Sigmoid colon (tissue), 6 donors: ENCODE measurements at regions not wholly inside any gene's neighbourhood (a gene's known extent, or its start where the extent isn't known, plus 50 kb on each side); places are given as distances from the start of the nearest gene placed in this dataset.

Experiments used
- DNase-seq: peaks from one replicate; pipeline ENCODE4 v3.0.0-alpha.2; 2019
- H3K27ac ChIP-seq, 4 donors: fragments of 200-600 bp; sonication (generic); one replicate each; pipeline ENCODE4 v1.5.1; 2016 to 2019; ENCODE audit warnings: mild to moderate bottlenecking in 1 of 4
- H3K27me3 ChIP-seq, 3 donors: fragments of 200-600 bp; sonication (generic); one replicate each; pipeline ENCODE4 v1.5.1; 2019; ENCODE audit warnings: mild to moderate bottlenecking in 1 of 3
- H3K36me3 ChIP-seq, 4 donors: fragments of 200-600 bp; sonication (generic); one replicate each; pipeline ENCODE4 v1.5.1; 2016 to 2019
- H3K4me1 ChIP-seq, 4 donors: fragments of 200-600 bp; sonication (generic); one replicate each; pipeline ENCODE4 v1.5.1; 2017 to 2019
- H3K4me3 ChIP-seq, 4 donors: fragments of 200-600 bp; sonication (generic); one replicate each; pipeline ENCODE4 v1.5.1; 2017 to 2019; ENCODE audit warnings: mild to moderate bottlenecking in 2 of 4, moderate library complexity in 1 of 4
- H3K9me3 ChIP-seq, 4 donors: fragments of 200-600 bp in 3 of 4; sonication (generic) in 3 of 4; one replicate each; pipeline versions ENCODE4 v1.5.1 to v1.6.1; 2013 to 2019
- EP300 ChIP-seq, 4 donors: sonication (generic); formaldehyde crosslinking; IDR thresholded peaks; one replicate each; pipeline ENCODE4 v1.6.1; 2017; ENCODE audit warnings: antibody characterized with exemption in 4 of 4
- POLR2A ChIP-seq, 2 donors: fragments of 450-650 bp; IDR thresholded peaks; one replicate each; pipeline ENCODE4 v1.6.1; 2016; ENCODE audit warnings: antibody characterized with exemption in 2 of 2, mild to moderate bottlenecking in 2 of 2, moderate library complexity in 2 of 2
- POLR2AphosphoS5 ChIP-seq, 4 donors: sonication (generic); formaldehyde crosslinking; IDR thresholded peaks; one replicate each; pipeline ENCODE4 v1.6.1; 2017; ENCODE audit warnings: antibody characterized with exemption in 4 of 4
- WGBS, 2 donors: extraction: QIAGEN DNeasy Blood & Tissue Kit; methylation state at CpG; one replicate each; pipeline ENCODE4 v1.1.7; 2013; 5-methylcytosine and 5-hydroxymethylcytosine counted together
- intact Hi-C: fragments of 100-400 bp; cut with DNase I; formaldehyde crosslinking; loops from one replicate; pipeline ENCODE4 v1.15.1; 2023
- TF ChIP-seq, protein P1 (sequence below), 4 experiments: fragments of 450-650 bp in 3 of 4; fragments of 200-600 bp in 1 of 4; IDR thresholded peaks; one replicate each; pipeline ENCODE4 v1.5.1; 2016 to 2019; ENCODE audit warnings: antibody characterized with exemption in 4 of 4, mild to moderate bottlenecking in 3 of 4, moderate library complexity in 2 of 4
- donor health status: healthy with polysubstance abuse.
- donor health status: healthy.

DNA sequence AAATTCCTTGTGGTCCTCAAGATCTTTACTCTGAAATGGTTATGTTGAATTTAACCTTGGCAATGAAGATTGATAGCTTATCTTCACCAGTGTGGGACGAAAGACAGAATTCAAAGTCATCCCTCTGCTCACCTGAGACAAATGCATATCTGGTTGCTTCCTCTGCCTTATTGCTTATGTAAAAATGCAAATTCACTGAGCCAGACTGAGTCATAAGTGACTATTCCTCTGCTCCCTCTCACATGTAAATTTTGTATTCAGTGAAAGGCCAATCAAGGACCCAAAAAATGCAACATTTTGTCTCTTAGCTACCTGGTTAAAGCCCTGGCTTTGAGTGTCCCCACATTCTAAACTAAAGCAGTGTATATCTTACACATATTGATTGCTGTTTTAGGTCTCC, 593.1 kb upstream of the GJE1 start:
- Histone ChIP-seq H3K4me1 (peaks cover 0 to 7% (median 0%) of the 10 kb centered on the region in 4 donors), H3K9me3 (no peaks in the 10 kb centered on the region), H3K27ac (no peak overlapping the region), H3K4me3 (no peak overlapping the region), H3K27me3 (no peaks in the 10 kb centered on the region), H3K36me3 (no peaks in the 10 kb centered on the region)
- TF ChIP-seq EP300 (IDR thresholded peaks at IDR 0.05) (no peak), POLR2AphosphoS5 (IDR thresholded peaks at IDR 0.05) (no peak), POLR2A (IDR thresholded peaks at IDR 0.05) (no peak)
- TF ChIP-seq, protein P1, sequence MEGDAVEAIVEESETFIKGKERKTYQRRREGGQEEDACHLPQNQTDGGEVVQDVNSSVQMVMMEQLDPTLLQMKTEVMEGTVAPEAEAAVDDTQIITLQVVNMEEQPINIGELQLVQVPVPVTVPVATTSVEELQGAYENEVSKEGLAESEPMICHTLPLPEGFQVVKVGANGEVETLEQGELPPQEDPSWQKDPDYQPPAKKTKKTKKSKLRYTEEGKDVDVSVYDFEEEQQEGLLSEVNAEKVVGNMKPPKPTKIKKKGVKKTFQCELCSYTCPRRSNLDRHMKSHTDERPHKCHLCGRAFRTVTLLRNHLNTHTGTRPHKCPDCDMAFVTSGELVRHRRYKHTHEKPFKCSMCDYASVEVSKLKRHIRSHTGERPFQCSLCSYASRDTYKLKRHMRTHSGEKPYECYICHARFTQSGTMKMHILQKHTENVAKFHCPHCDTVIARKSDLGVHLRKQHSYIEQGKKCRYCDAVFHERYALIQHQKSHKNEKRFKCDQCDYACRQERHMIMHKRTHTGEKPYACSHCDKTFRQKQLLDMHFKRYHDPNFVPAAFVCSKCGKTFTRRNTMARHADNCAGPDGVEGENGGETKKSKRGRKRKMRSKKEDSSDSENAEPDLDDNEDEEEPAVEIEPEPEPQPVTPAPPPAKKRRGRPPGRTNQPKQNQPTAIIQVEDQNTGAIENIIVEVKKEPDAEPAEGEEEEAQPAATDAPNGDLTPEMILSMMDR (IDR thresholded peaks at IDR 0.05): no peak
- no peak for DNase-seq
- intact Hi-C loops: no loop called here
- WGBS, 2 donors: 84 to 90% methylated on average over 1 of the region's 1 CpG

DNA sequence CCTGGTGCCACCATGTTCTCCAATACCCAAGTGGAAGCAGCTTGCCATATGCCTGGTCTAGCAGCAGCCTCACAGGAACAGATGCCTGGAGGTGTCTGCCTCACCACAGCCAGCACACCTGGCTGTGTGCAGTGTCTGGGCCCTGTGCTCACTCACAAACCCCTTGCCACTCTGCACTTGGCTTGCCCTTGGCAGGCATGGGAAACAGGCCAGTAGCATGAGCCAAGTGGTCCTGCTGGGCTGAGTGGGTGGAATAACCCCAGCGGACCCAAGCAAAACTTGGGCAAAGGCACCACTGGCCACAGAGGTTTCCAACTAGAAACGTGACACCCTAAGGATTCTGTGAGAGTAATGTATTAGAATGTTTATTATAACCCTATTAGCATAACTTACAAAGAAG, 600.5 kb upstream of the GJE1 start:
- DNase-seq: no peak
- 85% methylated on average over 2 of the region's 2 CpGs for whole genome bisulfite sequencing, 2 donors
- H3K36me3 ChIP-seq: no peaks in the 10 kb centered on the region
- intact Hi-C loops: no loop called here
- H3K27ac ChIP-seq: no peak overlapping the region
- no peaks in the 10 kb centered on the region for H3K9me3 ChIP-seq
- H3K27me3 ChIP-seq: no peaks in the 10 kb centered on the region
- no peak overlapping the region for H3K4me3 ChIP-seq
- no peaks in the 10 kb centered on the region for H3K4me1 ChIP-seq
- TF ChIP-seq POLR2AphosphoS5 (IDR thresholded peaks at IDR 0.05) (no peak), EP300 (IDR thresholded peaks at IDR 0.05) (no peak), POLR2A (IDR thresholded peaks at IDR 0.05) (no peak)
- TF ChIP-seq, protein P1 (IDR thresholded peaks at IDR 0.05): no peak

DNA sequence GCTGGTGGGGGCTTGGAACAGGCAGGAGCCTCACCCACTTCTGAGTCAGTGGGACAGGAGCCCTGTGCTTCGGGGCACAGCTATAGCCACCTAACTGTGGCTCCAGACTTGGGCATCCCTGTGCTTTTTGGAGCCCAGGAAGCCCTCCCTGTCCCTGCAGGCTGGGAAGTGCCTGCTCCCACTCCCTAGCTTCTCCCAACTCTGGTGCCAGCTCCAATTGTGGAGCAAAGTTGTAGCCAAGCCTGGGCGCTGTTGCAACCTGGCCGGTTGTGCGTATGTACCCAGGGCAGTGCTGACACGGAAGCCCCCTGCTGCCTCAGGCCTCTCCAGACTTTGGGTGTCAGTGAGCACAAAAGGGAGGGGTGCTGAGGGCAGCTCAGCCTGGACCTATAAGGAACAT, 601.7 kb upstream of the GJE1 start:
- no peak for TF ChIP-seq EP300 (IDR thresholded peaks at IDR 0.05)
- TF ChIP-seq POLR2A (IDR thresholded peaks at IDR 0.05): no peak
- no peak for TF ChIP-seq POLR2AphosphoS5 (IDR thresholded peaks at IDR 0.05)
- TF ChIP-seq, protein P1 (IDR thresholded peaks at IDR 0.05): no peak
- WGBS, 2 donors: 81 to 92% methylated on average over 5 of the region's 5 CpGs
- Histone ChIP-seq H3K27me3 (no peaks in the 10 kb centered on the region), H3K4me3 (no peak overlapping the region), H3K36me3 (no peaks in the 10 kb centered on the region), H3K27ac (no peak overlapping the region), H3K4me1 (no peaks in the 10 kb centered on the region), H3K9me3 (no peaks in the 10 kb centered on the region)
- intact Hi-C loops: no loop called here
- DNase-seq: peak; percentile 53

DNA sequence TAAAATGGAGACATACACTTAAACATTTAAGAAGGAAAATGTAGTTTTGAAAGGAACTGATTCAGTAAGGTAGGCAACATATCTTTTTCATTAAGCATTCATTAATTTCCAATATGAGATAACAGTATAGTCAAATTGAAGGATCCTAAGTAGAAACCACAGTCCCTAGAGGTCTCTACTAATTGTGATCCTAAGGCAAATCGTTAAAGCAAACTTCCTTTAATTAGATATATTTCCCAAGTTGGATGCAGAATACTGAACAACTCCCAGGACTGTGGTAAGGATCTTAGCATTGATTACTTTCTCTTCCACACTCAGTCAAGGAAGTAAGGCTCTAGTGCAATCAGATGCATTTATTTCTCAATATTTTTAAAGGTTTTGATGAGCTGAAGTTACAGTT, 604.1 kb upstream of the GJE1 start:
- intact Hi-C loops: no loop called here

DNA sequence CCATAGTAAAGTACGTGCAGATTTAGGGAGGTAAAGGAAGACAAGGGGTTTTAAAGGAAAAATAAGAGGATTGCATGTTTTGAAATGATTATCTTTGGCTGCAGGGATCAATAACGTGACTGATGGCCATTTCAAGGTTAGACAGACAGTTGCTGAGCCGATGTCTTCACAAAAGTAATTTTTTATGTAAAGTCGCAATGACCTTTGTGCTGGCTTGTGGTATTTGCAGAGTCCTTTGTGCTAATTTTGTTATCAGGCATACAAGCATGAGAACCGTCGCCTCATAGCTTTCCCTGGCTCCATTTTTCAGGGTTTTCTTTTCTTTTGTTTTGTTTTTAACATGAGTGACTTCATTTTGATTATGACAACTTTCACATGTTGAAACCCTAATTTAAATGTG, 605.7 kb upstream of the GJE1 start:
- Histone ChIP-seq H3K27ac (no peak overlapping the region), H3K9me3 (no peaks in the 10 kb centered on the region), H3K27me3 (no peaks in the 10 kb centered on the region), H3K36me3 (no peaks in the 10 kb centered on the region), H3K4me3 (no peak overlapping the region), H3K4me1 (no peaks in the 10 kb centered on the region)
- 54 to 79% methylated on average over 6 of the region's 6 CpGs for WGBS, 2 donors
- no peak for DNase-seq
- TF ChIP-seq POLR2AphosphoS5 (IDR thresholded peaks at IDR 0.05): no peak
- TF ChIP-seq EP300 (IDR thresholded peaks at IDR 0.05): no peak
- no peak for TF ChIP-seq POLR2A (IDR thresholded peaks at IDR 0.05)
- TF ChIP-seq, protein P1 (IDR thresholded peaks at IDR 0.05): no peak
- intact Hi-C loops: no loop called here

More for the DNA sequence above, 604.1 kb upstream of the GJE1 start:
- Histone ChIP-seq H3K9me3 (no peaks in the 10 kb centered on the region), H3K27me3 (no peaks in the 10 kb centered on the region), H3K27ac (no peak overlapping the region), H3K4me3 (no peak overlapping the region), H3K36me3 (no peaks in the 10 kb centered on the region), H3K4me1 (no peaks in the 10 kb centered on the region)
- no peak for DNase-seq
- WGBS, 2 donors: 67 to 78% methylated on average over 1 of the region's 1 CpG
- no peak for TF ChIP-seq POLR2A (IDR thresholded peaks at IDR 0.05)
- no peak for TF ChIP-seq POLR2AphosphoS5 (IDR thresholded peaks at IDR 0.05)
- TF ChIP-seq, protein P1 (IDR thresholded peaks at IDR 0.05): no peak
- no peak for TF ChIP-seq EP300 (IDR thresholded peaks at IDR 0.05)
